ENCODE measurements at regions not wholly inside any gene's neighbourhood (a gene's known extent, or its start where the extent isn't known, plus 50 kb on each side); places are given as distances from the start of the nearest gene placed in this dataset.
A peak's percentile ranks its signal among the peaks of the same experiment; 100 is the strongest.

- Mint-ChIP-seq H3K4me3 (no peak overlapping the region), H3K27ac (peak overlapping the region; percentile 73), H3K4me1 (peaks cover 29% of the 10 kb centered on the region), H3K36me3 (ENCODE audit: low read depth) (no peaks in the 10 kb centered on the region), H3K27me3 (ENCODE audit: insufficient read depth, low read depth, poor library complexity) (no peaks in the 10 kb centered on the region), H3K9me3 (no peaks in the 10 kb centered on the region)
- Histone ChIP-seq H3K79me2 (replicated peaks; ENCODE audit: insufficient read depth) (no peaks in the 10 kb centered on the region), H3K9me2 (ENCODE audit: insufficient read depth) (no peaks in the 10 kb centered on the region), H3K27ac (ENCODE audit: low read depth) (no peak overlapping the region), H3K36me3 (ENCODE audit: insufficient read depth) (no peaks in the 10 kb centered on the region), H3K4me2 (no peak overlapping the region), H3K4me3 (no peak overlapping the region), H3F3A (replicated peaks; ENCODE audit: low read depth) (no peaks in the 10 kb centered on the region), H4K20me1 (replicated peaks; ENCODE audit: insufficient read depth) (no peaks in the 10 kb centered on the region), H3K4me1 (ENCODE audit: insufficient read depth) (peaks cover 18% of the 10 kb centered on the region), H3K27me3 (ENCODE audit: insufficient read depth) (no peaks in the 10 kb centered on the region), H2AFZ (peak overlapping the region; percentile 77; the same call in 1 of the 2 replicates)
- no peak for TF ChIP-seq JUNB (IDR thresholded peaks at IDR 0.05; ENCODE audit: unreplicated experiment)
- no peak for TF ChIP-seq ETS1 (IDR thresholded peaks at IDR 0.05)
- TF ChIP-seq ZNF114 (CRISPR knock-in tag; IDR thresholded peaks at IDR 0.05), result no peak
- TF ChIP-seq CREB1 (CRISPR knock-in tag; IDR thresholded peaks at IDR 0.05; ENCODE audit: low read depth), result no peak
- TF ChIP-seq EZH2phosphoT487 (IDR thresholded peaks at IDR 0.05; ENCODE audit: unreplicated experiment), result no peak
- TF ChIP-seq REST (IDR thresholded peaks at IDR 0.05; ENCODE audit: unreplicated experiment), result no peak
- ATAC-seq (peak; percentile 29; the same call in 2 of the 3 replicates), DNase-seq (ENCODE audit: low spot score) (no peak)
Measured at GRCh38 chr3:82080261-82080660, 318.8 kb upstream of the GBE1 start.

- DNase-seq (ENCODE audit: low spot score), result no peak
- Histone ChIP-seq H3K4me1 (ENCODE audit: insufficient read depth) (peaks cover 10% of the 10 kb centered on the region; the same call in 1 of the 2 replicates), H3K4me3 (no peak overlapping the region), H3K79me2 (replicated peaks; ENCODE audit: insufficient read depth) (no peaks in the 10 kb centered on the region), H3K27me3 (ENCODE audit: insufficient read depth) (no peaks in the 10 kb centered on the region), H3K4me2 (no peak overlapping the region), H3F3A (replicated peaks; ENCODE audit: low read depth) (no peaks in the 10 kb centered on the region), H4K20me1 (replicated peaks; ENCODE audit: insufficient read depth) (no peaks in the 10 kb centered on the region), H3K9me2 (ENCODE audit: insufficient read depth) (no peaks in the 10 kb centered on the region), H2AFZ (peak overlapping the region; percentile 61; the same call in 1 of the 2 replicates), H3K27ac (ENCODE audit: low read depth) (no peak overlapping the region), H3K36me3 (ENCODE audit: insufficient read depth) (no peaks in the 10 kb centered on the region)
- no peak overlapping the region; the same call in 1 of the 2 replicates for H3K27ac Mint-ChIP-seq
- no peaks in the 10 kb centered on the region for H3K27me3 Mint-ChIP-seq (ENCODE audit: insufficient read depth, low read depth, poor library complexity)
- ATAC-seq, result no peak
- H3K9me3 Mint-ChIP-seq, result no peaks in the 10 kb centered on the region
- H3K4me1 Mint-ChIP-seq, result peaks cover 21% of the 10 kb centered on the region
- no peaks in the 10 kb centered on the region for H3K36me3 Mint-ChIP-seq (ENCODE audit: low read depth)
- H3K4me3 Mint-ChIP-seq, result no peak overlapping the region
- TF ChIP-seq NANOG (IDR thresholded peaks at IDR 0.05; ENCODE audit: borderline replicate concordance) (no peak), JUNB (IDR thresholded peaks at IDR 0.05; ENCODE audit: unreplicated experiment) (no peak), EZH2phosphoT487 (IDR thresholded peaks at IDR 0.05; ENCODE audit: unreplicated experiment) (no peak), ETS1 (IDR thresholded peaks at IDR 0.05) (no peak), STAT1 (IDR thresholded peaks at IDR 0.05; ENCODE audit: unreplicated experiment) (no peak), CREB1 (CRISPR knock-in tag; IDR thresholded peaks at IDR 0.05; ENCODE audit: low read depth) (no peak), POLR2AphosphoS5 (IDR thresholded peaks at IDR 0.05; ENCODE audit: low read depth) (no peak)
Measured at GRCh38 chr3:82079335-82079890, 318.0 kb upstream of the GBE1 start.
